ENCODE measurements at regions not wholly inside any gene's neighbourhood (a gene's known extent, or its start where the extent isn't known, plus 50 kb on each side); places are given as distances from the start of the nearest gene placed in this dataset.

DNA sequence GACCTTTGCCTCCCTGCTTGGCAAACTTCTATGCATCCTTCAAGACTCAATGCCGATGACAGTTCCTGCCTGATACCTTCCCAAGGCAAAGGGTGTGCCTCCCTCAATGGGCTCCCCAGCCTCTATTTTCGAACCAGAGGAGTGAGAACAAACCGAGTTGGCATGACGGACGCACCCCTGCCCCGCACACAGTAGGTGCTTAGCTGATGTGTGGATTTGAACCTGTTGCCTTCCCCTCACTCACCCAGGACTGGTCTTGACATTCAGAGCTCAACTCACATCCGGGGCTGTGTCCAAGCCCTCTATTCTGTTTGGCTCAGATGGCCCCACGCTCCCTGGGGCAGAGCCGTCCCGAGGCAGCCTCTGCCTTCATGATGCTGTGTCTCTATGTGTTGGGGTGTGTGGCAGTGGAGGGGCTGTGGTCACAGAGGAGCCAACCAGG lies 52.2 kb upstream of the SLC6A11 start:
- H3K36me3 Mint-ChIP-seq (ENCODE audit: insufficient read depth, unreplicated experiment): no peaks in the 10 kb centered on the region
- H3K9me3 Mint-ChIP-seq (ENCODE audit: unreplicated experiment): no peaks in the 10 kb centered on the region
- no TSS peak for BruUV-seq (replicated peaks)
- H3K4me3 Mint-ChIP-seq (ENCODE audit: unreplicated experiment): no peak overlapping the region
- intact Hi-C loops (cut with micrococcal nuclease): no loop called here
- POLR2A ChIA-PET: no interaction called here
- peaks cover 13% of the 10 kb centered on the region for H3K27me3 Mint-ChIP-seq (ENCODE audit: insufficient read depth, unreplicated experiment)
- TF ChIP-seq, protein P1, sequence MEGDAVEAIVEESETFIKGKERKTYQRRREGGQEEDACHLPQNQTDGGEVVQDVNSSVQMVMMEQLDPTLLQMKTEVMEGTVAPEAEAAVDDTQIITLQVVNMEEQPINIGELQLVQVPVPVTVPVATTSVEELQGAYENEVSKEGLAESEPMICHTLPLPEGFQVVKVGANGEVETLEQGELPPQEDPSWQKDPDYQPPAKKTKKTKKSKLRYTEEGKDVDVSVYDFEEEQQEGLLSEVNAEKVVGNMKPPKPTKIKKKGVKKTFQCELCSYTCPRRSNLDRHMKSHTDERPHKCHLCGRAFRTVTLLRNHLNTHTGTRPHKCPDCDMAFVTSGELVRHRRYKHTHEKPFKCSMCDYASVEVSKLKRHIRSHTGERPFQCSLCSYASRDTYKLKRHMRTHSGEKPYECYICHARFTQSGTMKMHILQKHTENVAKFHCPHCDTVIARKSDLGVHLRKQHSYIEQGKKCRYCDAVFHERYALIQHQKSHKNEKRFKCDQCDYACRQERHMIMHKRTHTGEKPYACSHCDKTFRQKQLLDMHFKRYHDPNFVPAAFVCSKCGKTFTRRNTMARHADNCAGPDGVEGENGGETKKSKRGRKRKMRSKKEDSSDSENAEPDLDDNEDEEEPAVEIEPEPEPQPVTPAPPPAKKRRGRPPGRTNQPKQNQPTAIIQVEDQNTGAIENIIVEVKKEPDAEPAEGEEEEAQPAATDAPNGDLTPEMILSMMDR (IDR thresholded peaks at IDR 0.05; ENCODE audit: unreplicated experiment): no peak
- CTCF ChIA-PET: interaction anchor here (0.7 to 1.4 kb wide), 5 partner anchors 9 to 296 kb away, joined by 3 to 8 read pairs (median 3); no protein-coding TSS in a partner anchor
- H3K4me1 Mint-ChIP-seq (ENCODE audit: insufficient read depth, unreplicated experiment): no peaks in the 10 kb centered on the region
- H3K27ac Mint-ChIP-seq (ENCODE audit: low read depth, unreplicated experiment): no peak overlapping the region
- no peak for DNase-seq (ENCODE audit: unreplicated experiment)

DNA sequence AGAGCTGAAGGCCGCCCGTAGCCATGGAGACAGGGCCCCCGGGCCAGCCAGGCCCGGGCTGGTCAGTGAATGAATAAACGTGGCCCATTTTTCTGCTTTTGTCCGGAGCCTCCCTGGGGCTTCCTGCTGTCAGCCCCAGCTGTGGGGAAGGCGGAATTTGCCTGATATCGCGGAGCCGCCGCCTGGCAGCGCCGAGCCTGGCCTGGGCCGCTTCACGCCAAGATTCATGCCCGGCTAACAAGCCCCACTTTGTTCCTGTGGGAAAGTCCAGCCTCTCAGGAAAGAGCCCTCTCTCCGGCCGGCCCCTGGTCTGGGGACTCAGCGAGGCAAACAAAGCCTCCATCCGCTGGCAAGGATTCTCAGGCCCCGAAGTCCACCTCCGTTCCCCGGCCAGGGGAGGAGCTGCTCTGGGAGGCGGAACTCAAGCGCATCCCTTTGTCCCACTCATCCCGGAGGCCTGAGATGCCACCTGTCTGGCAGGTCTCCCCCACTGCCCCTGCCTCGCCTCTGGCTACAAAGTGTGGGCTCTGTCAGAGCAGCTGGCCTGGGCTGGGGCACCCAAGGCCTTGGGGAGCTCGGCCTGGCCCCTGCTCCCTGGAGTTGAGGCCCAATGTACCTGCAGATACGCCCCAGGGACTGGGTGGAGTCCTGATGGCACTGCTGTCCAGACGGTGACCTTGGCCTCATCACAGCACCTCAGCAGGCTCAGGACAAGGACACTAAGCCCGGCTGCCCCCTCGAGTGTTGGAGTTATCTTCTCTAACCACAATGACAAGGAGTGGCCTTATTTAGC lies 51.6 kb upstream of the SLC6A11 start:
- intact Hi-C loops (cut with micrococcal nuclease): no loop called here
- H3K27ac Mint-ChIP-seq (ENCODE audit: low read depth, unreplicated experiment): no peak overlapping the region
- POLR2A ChIA-PET: no interaction called here
- peaks cover 13% of the 10 kb centered on the region for H3K27me3 Mint-ChIP-seq (ENCODE audit: insufficient read depth, unreplicated experiment)
- no TSS peak for BruUV-seq (replicated peaks)
- H3K4me3 Mint-ChIP-seq (ENCODE audit: unreplicated experiment): no peak overlapping the region
- CTCF ChIA-PET: interaction anchor here (0.6 to 1.4 kb wide), 4 partner anchors 8 to 309 kb away, joined by 3 to 5 read pairs (median 3); no protein-coding TSS in a partner anchor
- no peaks in the 10 kb centered on the region for H3K4me1 Mint-ChIP-seq (ENCODE audit: insufficient read depth, unreplicated experiment)
- TF ChIP-seq, protein P1 (IDR thresholded peaks at IDR 0.05; ENCODE audit: unreplicated experiment): no peak
- no peaks in the 10 kb centered on the region for H3K36me3 Mint-ChIP-seq (ENCODE audit: insufficient read depth, unreplicated experiment)
- H3K9me3 Mint-ChIP-seq (ENCODE audit: unreplicated experiment): no peaks in the 10 kb centered on the region
- no peak for DNase-seq (ENCODE audit: unreplicated experiment)

DNA sequence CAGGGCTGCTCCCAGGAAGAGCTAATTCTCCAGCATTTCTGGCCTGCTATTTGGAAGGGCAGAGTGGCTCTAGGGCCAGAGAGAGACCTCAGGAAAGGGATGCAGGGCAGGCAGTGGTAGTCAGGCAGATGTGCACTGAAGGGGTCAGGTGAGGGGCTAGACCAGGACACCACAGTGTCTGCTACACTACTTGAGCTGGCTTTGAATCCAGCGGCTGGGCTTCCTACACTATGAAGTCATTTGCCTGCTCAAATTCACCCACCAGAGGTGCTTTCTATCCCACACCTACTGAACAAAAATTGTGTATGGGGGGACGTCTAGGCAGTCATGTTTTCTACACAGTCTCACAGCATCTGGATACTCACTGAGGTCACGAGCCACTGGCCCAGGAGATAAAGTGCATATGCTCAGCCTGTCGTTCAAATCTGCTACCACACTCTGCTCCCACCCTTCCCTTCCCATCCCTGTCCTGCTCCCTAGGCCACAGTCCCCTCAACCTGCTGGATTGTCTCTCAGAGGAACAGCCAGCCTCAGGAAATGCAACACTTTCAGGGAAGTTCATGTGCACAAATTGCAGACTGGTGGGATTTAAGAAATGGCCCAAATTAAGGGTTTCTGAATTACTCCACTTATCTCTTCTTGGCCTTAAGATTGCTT lies 49.9 kb upstream of the SLC6A11 start:
- Mint-ChIP-seq H3K27me3 (ENCODE audit: insufficient read depth, unreplicated experiment) (peaks cover 2% of the 10 kb centered on the region), H3K36me3 (ENCODE audit: insufficient read depth, unreplicated experiment) (no peaks in the 10 kb centered on the region)
- no TSS peak for BruUV-seq (replicated peaks)

More for the DNA sequence above, 49.9 kb upstream of the SLC6A11 start:
- Mint-ChIP-seq H3K4me3 (ENCODE audit: unreplicated experiment) (no peak overlapping the region), H3K27ac (ENCODE audit: low read depth, unreplicated experiment) (no peak overlapping the region), H3K4me1 (ENCODE audit: insufficient read depth, unreplicated experiment) (peaks cover 2% of the 10 kb centered on the region), H3K9me3 (ENCODE audit: unreplicated experiment) (no peaks in the 10 kb centered on the region)
- POLR2A ChIA-PET: no interaction called here
- DNase-seq (ENCODE audit: unreplicated experiment): no peak
- TF ChIP-seq, protein P1 (IDR thresholded peaks at IDR 0.05; ENCODE audit: unreplicated experiment): no peak
- CTCF ChIA-PET: interaction anchor here (0.7 to 5.6 kb wide), 6 partner anchors 9 to 294 kb away, joined by 3 to 54 read pairs (median 4); no protein-coding TSS in a partner anchor
- intact Hi-C loops (cut with micrococcal nuclease): no loop called here

All from MCF 10A (cell line).